ENCODE measurements at regions not wholly inside any gene's neighbourhood (a gene's known extent, or its start where the extent isn't known, plus 50 kb on each side); places are given as distances from the start of the nearest gene placed in this dataset.
"Not testable (repeated sequence)": the region's sequence is repeated elsewhere in the genome, so short reads cannot be mapped to it uniquely, and the experiment has no call there.

DNA sequence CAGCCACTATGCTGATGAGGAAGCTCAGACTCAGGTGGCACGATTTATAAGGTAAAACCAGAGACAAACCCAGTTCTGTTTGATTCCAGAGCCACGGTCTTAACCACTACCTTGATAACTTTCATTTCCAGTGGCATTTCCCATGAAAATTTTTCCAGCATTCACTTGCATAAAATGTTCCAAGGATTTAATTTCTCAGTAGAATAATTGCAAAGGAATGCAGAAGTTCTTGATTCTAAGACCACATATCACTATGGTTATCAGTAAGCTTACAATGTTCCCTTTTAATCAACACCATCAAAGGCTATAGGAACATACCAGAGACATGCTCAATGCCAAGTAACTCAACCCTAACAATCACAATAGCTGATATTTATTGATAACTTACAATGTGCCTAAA lies 306.0 kb upstream of the HS3ST5 start:
- DNase-seq (ENCODE audit: low read depth): no peak

DNA sequence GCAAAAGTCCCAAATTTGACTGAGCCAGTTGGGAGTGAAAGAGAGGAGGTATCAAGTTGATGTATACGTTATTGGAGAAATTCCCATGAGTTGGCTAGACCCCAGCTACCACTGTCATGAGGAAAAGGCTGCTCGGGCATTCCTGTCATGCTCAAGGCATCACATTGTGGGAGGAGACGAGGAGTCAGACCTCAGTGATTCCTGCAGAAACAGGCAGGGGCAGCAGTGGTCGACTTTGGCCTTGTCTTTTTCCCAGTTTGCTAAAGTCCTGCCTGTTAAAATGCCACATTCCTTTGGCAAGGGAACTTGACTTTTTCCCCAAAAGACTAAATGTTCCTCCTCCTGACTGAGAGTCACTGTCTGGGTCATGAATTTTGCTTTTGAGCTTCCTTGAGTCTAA lies 295.5 kb upstream of the HS3ST5 start:
- no peak for DNase-seq (ENCODE audit: low read depth)

DNA sequence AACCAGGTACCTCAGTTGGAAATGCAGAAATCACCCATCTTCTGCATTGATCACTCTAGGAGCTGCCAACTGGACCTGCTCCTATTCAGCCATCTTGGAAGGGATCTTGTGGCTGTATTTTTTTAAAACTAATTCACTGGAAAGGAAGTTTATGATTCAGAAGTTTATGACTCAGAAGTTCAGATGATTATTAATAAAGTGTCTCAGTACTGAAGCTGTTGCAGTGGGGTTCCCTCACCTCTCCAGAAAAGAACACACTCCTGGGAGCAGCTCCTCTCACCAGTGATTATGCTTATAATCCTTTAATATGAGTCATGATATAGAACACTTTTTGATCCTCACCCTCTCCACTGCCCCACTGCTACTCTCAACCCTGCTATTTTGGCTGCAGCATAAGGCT lies 291.2 kb upstream of the HS3ST5 start:
- DNase-seq (ENCODE audit: low read depth): no peak

DNA sequence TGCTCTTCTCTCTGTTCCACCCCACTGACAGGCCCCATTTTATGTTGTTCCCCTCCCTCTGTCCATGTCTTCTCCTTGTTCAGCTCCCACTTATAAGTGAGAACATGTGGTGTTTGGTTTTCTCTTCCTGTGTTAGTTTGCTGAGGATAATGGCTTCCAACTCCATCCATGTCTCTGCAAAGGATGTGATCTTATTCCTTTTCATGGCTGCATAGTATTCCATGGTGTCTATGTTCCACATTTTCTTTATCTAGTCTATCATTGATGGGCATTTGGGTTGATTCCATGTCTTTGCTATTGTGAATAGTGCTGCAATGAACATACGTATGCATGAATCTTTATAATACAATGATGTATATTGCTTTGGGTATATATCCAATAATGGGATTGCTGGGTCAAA lies 283.4 kb upstream of the HS3ST5 start:
- not testable (repeated sequence) for DNase-seq (ENCODE audit: low read depth)

DNA sequence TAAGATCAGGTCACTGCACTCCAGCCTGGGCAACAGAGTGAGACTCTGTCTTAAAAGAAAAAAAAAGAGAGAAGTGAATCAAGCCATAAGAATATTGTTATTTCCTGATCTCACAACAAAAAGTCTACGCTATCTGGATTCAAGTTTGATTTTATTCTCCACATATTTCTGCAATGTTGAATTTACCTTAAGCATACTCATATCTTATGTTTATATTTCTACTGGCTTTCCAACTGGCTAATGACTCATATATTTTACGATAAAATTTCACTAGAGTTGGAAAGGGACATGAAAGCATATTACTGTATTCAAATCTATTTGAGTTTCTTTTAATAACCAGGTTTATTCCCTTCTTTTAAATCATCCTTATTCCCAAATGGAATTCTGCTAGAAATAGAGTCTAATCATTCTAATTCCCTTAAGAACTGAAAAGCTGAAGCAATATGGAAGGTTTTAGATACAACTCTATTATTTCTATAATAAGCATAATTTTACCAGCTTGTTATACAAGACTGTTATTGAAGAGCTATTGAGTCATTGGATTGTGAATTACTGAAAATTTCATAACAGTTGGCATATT lies 276.9 kb upstream of the HS3ST5 start:
- DNase-seq (ENCODE audit: low read depth): no peak

DNA sequence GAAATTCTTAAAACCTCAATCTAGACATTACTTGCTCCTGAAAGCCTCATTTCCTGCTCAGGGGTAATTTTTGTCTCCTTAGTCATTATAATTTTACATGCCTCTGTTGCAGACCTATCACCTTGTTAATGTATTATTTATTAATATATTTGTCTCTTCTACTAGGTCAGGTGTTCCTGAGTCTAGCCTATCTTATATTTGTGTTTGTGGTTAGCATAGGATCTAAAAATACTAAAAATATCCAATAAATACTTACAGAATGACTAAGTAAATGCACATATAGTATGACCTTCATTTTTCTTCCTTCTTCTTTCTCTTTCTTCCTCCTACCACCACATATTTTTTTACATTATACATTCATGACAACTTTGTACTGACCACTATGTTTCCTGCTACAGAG lies 268.9 kb upstream of the HS3ST5 start:
- DNase-seq (ENCODE audit: low read depth): no peak

DNA sequence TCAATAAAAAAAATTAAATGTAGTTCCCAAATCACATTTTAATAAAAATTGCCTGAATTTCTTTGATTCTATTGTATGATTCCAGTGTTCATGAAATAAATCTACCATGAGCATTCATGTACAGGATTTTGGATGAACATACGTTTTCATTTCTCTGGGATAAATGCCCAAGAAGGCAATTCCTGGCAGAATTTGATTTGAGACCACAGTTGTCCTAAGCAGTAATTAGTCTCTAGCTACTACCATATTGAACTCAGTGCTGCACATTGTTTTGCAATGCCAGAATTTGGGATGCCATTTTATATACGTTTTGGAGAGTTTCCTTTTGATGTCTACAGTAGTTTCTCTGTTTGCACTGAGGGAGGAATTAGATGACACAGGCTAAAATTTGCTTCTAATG lies 265.3 kb upstream of the HS3ST5 start:
- no peak for DNase-seq (ENCODE audit: low read depth)

DNA sequence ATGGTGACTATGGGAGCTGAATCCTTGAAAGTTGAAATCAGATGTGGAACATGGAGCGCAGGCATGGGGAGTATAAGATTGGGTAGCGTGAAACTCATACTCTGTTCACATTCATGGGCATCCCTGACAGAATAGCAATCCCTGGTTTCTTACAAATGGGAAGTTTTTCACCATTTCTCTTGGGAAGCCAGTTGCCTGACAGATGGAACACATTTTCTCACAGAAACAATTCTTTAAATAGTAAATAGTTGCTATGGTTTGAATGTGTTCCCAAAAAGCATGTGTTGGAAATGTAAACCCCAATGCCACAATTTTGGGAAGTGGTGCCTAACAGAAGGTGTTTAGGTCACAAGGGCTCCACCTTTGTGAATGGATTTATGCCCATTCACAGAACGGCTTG lies 262.8 kb upstream of the HS3ST5 start:
- no peak for DNase-seq (ENCODE audit: low read depth)

DNA sequence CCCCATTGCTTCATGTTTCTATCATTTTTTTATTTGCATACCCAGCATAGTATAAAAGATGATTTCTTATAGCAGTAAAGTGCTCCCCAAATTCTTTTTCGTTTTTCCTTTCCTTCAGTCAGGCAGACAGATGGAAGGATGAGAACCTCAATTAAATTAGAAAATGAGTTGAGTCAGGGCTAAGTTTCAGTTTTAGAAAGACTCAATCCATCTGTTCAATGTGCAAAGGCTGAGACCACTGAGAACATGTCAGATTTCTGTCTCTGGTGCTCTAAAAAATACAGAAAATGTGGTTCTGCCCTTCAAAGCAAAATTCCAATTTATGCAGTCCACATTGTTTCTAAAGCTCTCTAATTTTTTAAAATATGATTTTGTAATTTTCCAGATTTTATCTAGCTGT lies 257.6 kb upstream of the HS3ST5 start:
- DNase-seq (ENCODE audit: low read depth): no peak

DNA sequence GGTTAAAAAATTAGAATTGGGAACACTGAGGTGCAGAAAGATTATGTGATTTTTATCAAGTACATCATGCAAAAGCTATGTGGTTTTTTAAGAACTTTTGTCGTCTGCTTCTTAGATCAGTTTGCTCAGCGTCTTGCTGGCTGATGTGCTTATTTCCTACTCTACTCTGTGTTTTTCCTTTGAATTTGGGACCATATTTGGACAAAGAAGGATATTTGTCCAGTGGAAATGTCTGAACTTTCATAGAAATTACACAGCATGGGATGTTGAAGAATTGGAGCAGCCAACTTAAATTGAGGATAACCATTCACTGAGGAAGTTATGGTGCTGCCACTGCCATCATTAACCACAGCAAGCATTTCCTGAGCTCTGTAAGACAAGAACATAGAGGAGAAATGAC lies 252.8 kb upstream of the HS3ST5 start:
- no peak for DNase-seq (ENCODE audit: low read depth)

DNA sequence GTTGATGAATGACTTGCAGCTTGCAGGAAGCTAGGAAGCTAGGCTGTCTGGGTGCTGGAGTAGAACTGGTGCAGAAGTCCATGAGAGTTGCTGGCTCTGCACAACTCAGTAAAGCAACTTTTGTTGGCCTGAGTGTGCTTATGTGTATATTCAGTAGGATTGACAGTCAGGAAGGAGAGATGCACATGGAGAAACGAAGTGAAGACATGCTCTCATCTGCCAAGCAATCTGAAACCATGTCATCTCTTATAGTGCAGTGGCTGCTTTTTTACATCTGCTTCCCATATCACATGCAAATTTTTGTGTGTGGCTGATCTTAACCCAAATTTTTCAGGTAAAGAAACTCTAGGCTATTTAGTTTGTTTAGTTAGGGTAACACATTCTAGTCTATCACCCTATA lies 252.4 kb upstream of the HS3ST5 start:
- DNase-seq (ENCODE audit: low read depth): no peak

DNA sequence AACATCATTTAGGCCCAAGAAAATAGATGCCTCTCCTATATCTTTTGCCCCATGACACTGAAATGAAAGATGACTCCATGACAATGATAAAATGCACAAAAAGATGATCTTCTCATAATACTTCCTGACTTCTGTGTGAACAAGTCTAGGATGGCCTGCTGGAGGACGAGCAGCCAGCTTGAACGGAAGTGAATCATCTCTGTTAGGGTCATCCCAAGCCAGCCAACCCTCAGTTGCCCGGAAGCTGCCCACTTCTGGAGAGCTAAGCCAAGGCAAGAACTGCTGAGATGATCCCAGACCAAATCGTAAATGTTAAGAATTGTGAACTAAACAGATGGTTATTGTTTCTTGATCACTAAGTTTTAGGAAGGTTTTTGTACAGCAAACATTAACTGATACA lies 249.7 kb upstream of the HS3ST5 start:
- no peak for DNase-seq (ENCODE audit: low read depth)

DNA sequence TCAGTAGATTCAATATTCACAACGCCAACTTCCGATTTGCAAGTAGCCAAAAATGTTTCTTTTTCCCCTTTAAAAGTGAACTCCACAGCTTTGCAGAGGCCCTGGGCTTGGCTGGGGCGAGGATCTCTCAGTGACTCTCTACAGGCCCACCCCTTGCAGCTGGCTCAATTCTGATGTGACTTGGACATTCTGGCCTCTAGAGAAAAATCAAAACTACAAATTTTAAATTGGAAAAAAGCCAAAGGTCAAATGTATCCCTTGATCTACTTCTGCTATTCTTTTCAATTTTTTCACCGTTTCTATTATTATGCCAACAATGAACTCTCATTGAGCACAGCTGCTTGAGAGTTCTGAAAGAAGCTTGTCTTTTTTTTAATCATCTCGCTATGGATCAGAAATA lies 245.9 kb upstream of the HS3ST5 start:
- no peak for DNase-seq (ENCODE audit: low read depth)

DNA sequence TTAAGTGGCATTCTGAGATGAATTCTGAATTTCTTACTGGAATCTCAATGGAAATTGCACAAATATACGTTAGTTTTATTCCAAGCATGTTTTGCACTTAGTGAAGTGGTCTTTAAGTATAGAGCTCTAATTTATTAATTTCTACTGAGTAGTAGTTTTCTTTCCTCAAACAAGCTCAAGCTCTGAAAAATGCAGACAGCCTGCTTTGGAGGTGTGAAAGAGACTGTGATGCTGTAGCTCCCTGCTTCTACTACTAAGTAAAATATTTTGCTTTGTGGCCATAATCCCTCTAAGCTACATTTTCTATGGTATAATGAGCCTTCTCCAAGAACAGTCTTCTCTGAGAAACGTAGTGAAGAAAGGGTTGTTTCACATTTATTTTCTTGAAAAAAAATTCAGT lies 243.5 kb upstream of the HS3ST5 start:
- no peak for DNase-seq (ENCODE audit: low read depth)

DNA sequence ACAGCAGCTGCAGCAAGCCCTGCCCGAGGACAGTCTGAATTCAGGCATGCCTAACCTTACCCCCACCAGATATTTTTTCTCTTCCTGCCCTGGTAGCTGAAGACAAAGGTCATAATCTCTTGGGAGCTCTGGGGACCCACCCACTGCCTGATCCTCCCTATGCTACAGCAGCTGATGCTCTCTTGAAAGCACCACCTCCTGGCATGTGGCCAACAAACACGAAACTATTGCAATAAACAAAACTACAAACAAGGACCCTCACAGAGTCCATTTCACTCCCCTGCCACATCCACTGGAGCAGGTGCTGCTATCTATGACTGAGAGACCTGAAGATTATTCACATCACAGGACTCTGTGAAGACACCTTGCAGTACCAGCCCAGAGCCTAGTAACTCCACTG lies 238.5 kb upstream of the HS3ST5 start:
- no peak for DNase-seq (ENCODE audit: low read depth)

DNA sequence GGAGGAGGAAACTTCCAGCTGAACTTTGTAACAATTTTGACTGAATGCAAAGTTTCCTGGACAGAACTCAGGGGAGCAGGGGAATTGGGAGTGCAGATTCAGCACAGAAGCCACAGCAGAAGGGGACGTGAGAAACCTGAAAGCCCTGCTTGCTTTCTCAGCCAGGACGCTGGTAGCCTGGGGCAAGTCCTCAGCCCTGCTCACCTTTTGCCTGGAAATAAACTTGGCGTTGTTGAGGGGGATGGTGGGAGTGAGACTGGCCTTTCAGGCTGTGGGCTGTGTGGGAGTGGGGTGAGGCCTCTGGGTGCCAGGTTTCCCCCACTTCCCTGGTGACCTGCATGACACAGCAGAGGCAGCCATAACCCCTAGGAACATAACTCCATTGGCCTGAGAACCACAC lies 238.1 kb upstream of the HS3ST5 start:
- no peak for DNase-seq (ENCODE audit: low read depth)

DNA sequence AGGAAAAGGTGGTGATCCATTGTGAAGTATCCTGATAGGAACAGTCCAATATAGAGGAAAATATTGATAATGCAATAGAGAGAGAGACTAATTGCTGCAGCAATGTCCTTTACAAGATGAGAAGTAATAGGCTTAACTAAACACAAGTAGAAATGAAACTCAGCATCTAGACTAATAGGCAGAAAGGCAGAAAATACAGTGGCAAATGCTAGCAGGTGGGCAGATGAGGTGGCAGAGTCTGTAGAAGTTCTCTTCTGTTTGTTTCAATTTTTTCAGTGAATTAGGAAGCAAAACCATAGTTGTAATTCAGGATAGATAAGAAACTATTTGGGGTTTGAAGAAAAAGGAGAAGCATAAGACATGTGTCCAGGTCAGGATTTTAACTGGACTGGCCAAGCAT lies 236.7 kb upstream of the HS3ST5 start:
- no peak for DNase-seq (ENCODE audit: low read depth)

DNA sequence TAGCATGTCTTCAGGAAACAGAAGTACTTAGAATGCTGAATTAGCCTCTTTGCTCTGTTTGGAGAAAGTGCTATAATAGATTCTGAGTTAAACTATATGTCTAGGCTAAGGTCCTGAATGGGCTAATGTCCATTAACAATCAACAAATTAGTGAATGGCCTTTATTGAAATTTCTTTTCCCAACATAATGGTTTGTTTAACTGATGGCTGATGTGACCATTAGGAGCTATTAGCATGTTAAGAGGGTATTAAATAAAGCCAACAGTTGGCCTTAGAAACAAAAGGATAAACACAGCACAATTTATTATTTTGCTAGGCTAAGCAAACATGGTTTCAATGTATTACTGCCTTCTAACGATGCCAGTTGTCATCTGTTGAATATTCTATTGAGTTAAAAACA lies 234.3 kb upstream of the HS3ST5 start:
- DNase-seq (ENCODE audit: low read depth): no peak

DNA sequence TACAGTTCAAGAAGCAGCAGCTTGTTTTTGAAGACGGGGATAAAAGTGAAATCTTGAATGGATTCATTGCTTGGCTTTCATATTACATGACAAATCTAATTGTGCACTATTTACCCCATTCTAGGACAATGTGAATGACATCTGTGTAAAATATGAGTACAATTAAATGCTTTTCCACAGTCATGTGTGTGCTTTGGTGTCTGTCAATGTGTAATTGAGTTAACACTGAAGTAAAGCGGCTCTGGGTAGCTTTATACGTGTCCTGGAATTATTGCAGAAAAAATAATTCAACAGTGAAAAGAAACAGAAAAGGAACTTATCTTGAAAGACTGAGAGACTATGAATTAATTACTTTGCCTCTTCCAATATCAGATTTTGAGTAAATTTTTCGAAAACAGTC lies 233.5 kb upstream of the HS3ST5 start:
- no peak for DNase-seq (ENCODE audit: low read depth)

DNA sequence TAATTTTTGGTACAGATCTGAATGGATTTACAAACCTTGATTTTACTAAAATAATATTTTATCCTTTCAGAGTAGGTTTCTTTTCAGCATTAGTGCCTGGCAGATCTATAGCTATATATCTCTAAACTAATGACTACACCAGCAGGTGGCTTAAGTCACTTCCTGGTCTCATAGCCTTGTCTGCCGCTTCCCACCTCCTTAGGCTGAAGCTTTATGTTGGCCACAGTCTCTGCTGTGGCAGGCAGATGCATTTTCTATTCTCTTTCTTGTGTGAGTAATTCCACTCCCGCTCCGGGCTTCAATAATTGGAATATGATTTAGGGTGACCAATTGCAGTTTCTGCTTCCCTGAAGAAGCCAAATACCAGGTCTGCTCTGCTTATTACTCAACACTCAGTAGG lies 226.8 kb upstream of the HS3ST5 start:
- DNase-seq (ENCODE audit: low read depth): no peak

DNA sequence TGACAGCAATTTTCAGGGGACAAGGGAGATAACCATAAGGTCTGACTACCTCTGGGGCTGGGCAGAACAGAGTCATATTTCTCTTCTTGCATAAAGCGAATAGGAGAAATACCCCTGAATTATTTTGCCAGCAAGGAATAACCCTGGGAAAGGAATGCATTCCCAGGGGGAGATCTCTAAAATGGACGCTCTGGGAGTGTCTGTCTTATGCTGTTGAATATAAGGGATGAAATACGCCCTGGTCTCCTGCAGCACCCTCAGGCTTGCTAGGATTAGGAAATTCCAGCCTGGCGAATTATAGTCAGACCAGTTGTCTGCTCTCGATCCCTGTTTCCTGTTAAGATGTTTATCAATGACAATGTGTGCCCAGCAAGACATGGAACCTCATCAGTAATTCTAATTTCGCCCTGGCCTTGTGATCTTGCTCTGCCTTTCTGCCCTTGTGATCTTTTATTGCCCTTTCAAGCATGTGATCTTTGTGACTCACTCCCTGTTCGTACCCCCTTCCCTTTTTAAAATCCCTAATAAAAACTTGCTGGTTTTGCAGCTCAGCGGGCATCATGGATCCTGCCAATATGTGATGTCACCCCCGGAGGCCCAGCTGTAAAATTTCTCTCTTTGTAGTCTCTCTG lies 221.6 kb upstream of the HS3ST5 start:
- DNase-seq (ENCODE audit: low read depth): no peak

DNA sequence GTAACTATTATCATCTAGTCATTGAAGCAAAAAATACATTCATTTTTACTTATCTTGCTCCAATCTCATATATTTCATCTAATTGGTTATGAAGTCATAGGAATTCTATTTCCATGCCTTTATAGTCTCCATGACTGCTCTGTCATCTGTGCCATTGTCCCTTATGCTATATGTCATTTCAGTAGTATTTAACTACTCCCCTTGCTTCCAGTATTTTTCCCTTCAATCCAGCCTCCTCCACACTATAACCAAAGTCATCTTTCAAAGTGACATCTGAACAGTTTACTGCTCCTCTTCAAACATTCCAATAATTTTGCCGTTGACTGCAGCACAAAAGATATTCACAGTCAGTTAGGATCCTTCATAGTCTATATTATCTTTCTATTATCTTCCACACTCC lies 216.6 kb upstream of the HS3ST5 start:
- DNase-seq (ENCODE audit: low read depth): no peak

DNA sequence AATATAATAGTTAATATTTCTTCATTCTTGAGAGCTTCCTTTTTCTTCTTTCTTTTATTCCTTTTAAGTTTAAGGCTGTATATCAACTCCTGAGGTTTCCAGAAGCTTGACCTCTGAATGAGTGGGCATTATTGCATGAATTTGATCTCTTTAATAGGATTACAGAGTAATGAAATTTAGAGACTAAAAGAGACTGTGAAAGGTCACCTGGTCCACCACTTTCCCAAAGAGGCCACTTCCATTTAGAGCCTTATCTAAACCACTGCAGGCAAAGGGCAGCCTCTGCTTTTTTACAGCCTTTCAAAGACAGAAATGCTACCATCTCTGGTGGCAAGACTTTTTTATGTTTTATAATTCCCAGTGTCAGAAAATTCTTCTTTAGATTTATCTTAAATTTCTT lies 215.3 kb upstream of the HS3ST5 start:
- no peak for DNase-seq (ENCODE audit: low read depth)

DNA sequence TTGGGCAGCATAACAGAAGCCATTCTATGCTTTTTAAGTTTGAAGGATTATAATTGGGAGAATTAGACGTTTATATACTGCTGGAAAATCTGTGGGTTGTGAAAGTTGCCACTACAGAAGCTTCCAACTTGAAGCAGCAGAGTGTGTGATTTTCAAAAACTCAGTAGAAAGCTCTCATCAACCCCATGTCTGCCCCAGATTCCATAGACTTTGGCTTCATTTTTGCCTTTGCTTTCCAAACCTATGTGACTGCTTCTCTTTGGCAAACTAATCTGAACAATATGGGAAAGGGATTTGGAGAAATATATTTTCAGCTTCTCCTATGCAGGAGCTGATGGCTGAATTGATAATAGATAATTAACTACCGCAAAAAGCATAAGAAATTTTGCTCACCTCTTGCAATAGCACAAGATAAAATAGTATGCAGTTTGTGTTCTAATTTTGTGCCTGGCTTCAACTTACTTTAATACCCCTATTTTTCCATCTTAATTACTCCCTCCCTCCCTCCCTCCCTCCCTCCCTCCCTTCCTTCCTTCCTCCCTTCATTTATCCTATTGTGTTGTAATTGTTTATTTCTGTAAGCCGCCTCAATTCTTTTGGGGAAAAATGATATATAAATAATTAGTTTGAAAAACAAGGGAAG lies 214.1 kb upstream of the HS3ST5 start:
- no peak for DNase-seq (ENCODE audit: low read depth)

Measured in HS-27A (cell line).